GM21786 (cell line): ENCODE measurements at regions not wholly inside any gene's neighbourhood (a gene's known extent, or its start where the extent isn't known, plus 50 kb on each side); places are given as distances from the start of the nearest gene placed in this dataset.
"Not testable (repeated sequence)": the region's sequence is repeated elsewhere in the genome, so short reads cannot be mapped to it uniquely, and the experiment has no call there.

ENCODE experiments used
- ATAC-seq: cut with Tn5 transposase; IDR thresholded peaks from one replicate; pipeline ENCODE4 v1.9.1; 2021; ENCODE audit not compliant: unreplicated experiment

GRCh38 chr7:145147865-145148264, 312.0 kb upstream of the TPK1 start:
- no peak for ATAC-seq

GRCh38 chr7:145143685-145144084, 307.8 kb upstream of the TPK1 start:
- ATAC-seq: no peak

- no peak for ATAC-seq
Measured at GRCh38 chr7:145134377-145134776, 298.5 kb upstream of the TPK1 start.

- ATAC-seq: no peak
Measured at GRCh38 chr7:145123502-145123901, 287.6 kb upstream of the TPK1 start.

- ATAC-seq: no peak
Measured at GRCh38 chr7:145106001-145106400, 270.1 kb upstream of the TPK1 start.

- ATAC-seq: no peak
Measured at GRCh38 chr7:145105561-145105960, 269.7 kb upstream of the TPK1 start.

- ATAC-seq: no peak
Measured at GRCh38 chr7:145104400-145104799, 268.5 kb upstream of the TPK1 start.

- ATAC-seq: not testable (repeated sequence)
Measured at GRCh38 chr7:145102199-145102598, 266.3 kb upstream of the TPK1 start.

- no peak for ATAC-seq
Measured at GRCh38 chr7:145092766-145093165, 256.9 kb upstream of the TPK1 start.

- ATAC-seq: no peak
Measured at GRCh38 chr7:145088111-145088745, 252.4 kb upstream of the TPK1 start.

- peak; percentile 51 for ATAC-seq
Measured at GRCh38 chr7:145082366-145083161, 246.7 kb upstream of the TPK1 start.

GRCh38 chr7:145065473-145065872, 229.6 kb upstream of the TPK1 start:
- no peak for ATAC-seq

GRCh38 chr7:145064114-145064513, 228.3 kb upstream of the TPK1 start:
- no peak for ATAC-seq

- no peak for ATAC-seq
Measured at GRCh38 chr7:145053781-145054180, 217.9 kb upstream of the TPK1 start.

GRCh38 chr7:145050415-145050814, 214.6 kb upstream of the TPK1 start:
- ATAC-seq: no peak

- ATAC-seq: peak; percentile 90
Measured at GRCh38 chr7:145036604-145037405, 201.0 kb upstream of the TPK1 start.

- ATAC-seq: no peak
Measured at GRCh38 chr7:145031162-145031561, 195.3 kb upstream of the TPK1 start.

GRCh38 chr7:145030754-145031153, 194.9 kb upstream of the TPK1 start:
- ATAC-seq: no peak

GRCh38 chr7:145020454-145020853, 184.6 kb upstream of the TPK1 start:
- ATAC-seq: no peak

GRCh38 chr7:145016068-145016467, 180.2 kb upstream of the TPK1 start:
- no peak for ATAC-seq

GRCh38 chr7:145009876-145010275, 174.0 kb upstream of the TPK1 start:
- ATAC-seq: no peak

GRCh38 chr7:145005601-145006000, 169.7 kb upstream of the TPK1 start:
- no peak for ATAC-seq
